GM12865 (cell line): ENCODE measurements at regions not wholly inside any gene's neighbourhood (a gene's known extent, or its start where the extent isn't known, plus 50 kb on each side); places are given as distances from the start of the nearest gene placed in this dataset.

ENCODE experiments used
- DNase-seq: peaks from one replicate; pipeline ENCODE4 v3.0.0; 2010; ENCODE audit warnings: low read depth
- H3K4me3 ChIP-seq: 2 replicates; pipeline ENCODE4 v1.5.1; 2011; ENCODE audit warnings: mild to moderate bottlenecking, low read depth, low read length, control low read depth
- CTCF ChIP-seq: IDR thresholded peaks from 2 replicates; pipeline ENCODE4 v1.5.1; 2011; ENCODE audit warnings: low read length, control low read depth, low read depth, inconsistent platforms; ENCODE audit not compliant: insufficient read depth; ENCODE audit errors: missing control alignments

GRCh38 chr1:29806646-29807319 is 570.5 kb downstream of the PTPRU start:
- no peak for TF ChIP-seq CTCF
- no peak overlapping the region for H3K4me3 ChIP-seq
- no peak for DNase-seq

GRCh38 chr1:29805896-29806160 is 569.5 kb downstream of the PTPRU start:
- no peak for TF ChIP-seq CTCF

DNA sequence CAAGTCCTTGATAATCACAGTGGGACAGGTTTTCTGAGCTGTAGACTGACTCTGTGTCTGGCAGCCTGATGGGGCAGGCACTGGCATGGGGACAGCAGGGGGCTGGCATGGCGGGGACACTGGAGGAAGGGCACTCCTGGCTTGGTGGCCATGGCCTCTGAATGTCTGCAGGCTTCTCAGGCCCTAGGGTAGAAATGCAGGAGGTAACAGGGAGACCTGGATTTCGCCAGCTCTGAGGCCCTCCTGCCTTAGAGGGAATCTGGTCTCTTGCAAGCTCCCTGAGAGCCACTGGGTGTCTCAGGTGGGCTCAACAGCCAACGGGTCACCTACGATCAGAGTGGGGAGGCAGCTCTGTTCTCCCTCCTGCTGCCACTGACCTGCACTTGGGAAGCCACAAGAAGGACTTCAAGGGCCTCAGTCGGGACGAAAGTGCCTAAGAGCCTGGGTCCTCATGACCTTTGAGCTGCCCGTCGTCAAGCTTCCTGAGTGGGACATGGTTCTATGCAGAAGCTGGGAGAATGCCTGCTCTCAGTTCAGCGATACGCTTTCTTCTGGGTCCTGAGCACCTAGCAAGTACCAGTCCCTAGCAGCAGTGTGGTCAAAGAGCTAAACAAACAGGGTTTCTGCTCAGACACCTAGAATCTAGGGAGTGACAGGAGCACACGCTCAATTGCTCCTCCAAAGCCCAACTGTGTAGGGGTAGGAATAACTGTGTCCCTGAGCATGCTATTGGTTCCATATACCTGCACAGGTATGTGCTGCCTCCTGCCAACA is 569.0 kb downstream of the PTPRU start:
- TF ChIP-seq CTCF, result no peak
- DNase-seq, result no peak

More at GRCh38 chr1:29805896-29806160, 569.5 kb downstream of the PTPRU start:
- H3K4me3 ChIP-seq, result no peak overlapping the region
- DNase-seq, result no peak

DNA sequence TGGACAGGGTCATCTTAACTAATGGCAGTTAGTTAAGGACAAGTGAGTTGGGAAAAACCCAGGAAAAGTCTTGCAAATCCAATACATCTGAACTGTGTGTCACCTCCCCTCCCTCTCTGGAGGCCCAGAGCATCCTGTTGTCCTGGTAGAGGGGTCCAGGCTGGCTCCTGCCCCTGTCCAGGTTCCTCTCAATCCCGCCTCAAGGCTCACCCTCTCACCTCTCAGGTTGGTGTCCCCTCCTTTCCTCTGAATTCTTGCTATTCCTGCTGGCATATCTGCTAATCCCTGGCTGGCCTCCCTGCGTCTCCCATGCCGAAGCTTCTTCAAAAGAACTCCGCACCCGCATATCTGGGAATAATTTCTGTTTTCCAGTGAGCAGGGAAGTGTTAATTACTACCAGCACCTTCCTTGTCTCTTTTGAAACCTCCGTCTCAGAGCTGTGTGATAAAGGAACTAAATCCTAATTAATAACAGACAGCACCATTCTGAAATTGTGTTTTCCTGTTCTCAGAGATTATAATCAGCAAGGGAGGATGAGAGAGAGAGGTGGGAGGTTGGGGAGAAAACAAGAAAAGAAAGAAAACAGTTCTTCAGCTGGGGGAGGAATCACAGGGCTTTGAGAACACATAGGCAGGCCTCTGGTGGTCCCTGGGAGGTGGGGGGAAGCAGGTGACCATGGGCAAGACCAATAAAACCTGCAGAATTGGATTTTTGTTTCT is 568.0 kb downstream of the PTPRU start:
- DNase-seq, result no peak
- no peak for TF ChIP-seq CTCF
- no peak overlapping the region for H3K4me3 ChIP-seq

More for the DNA sequence above, 569.0 kb downstream of the PTPRU start:
- no peak overlapping the region for H3K4me3 ChIP-seq

DNA sequence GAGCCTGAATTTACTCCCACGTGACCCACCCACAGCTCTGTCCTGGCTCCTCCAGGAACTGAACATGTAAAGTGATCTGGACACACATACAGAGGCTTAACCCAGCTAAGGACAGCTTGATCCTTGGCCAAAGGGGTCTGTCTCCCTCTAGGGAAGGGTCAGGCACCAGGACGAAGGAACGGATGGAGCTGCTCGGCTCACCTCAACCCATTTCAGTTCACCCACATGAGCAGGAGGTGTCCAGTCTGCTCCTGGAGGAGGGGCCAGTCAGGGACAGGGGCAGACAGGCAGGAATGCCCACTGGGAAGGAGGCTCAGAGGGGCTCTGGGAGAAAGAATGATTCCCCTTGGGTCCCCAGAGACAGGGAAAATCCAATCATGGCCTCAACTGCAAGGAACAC is 567.2 kb downstream of the PTPRU start:
- H3K4me3 ChIP-seq, result no peak overlapping the region
- no peak for DNase-seq
- TF ChIP-seq CTCF, result no peak

- DNase-seq, result no peak
- TF ChIP-seq CTCF, result no peak
Observed at GRCh38 chr1:29802181-29803068, 566.1 kb downstream of the PTPRU start.

More at GRCh38 chr1:29802181-29803068, 566.1 kb downstream of the PTPRU start:
- H3K4me3 ChIP-seq, result no peak overlapping the region
